Lower leg skin (tissue), 4 donors: ENCODE measurements at regions not wholly inside any gene's neighbourhood (a gene's known extent, or its start where the extent isn't known, plus 50 kb on each side); places are given as distances from the start of the nearest gene placed in this dataset.

Source experiments
- DNase-seq, 2 donors: peaks; one replicate each; pipeline ENCODE4 v3.0.0-alpha.2; 2019; ENCODE audit warnings: low spot score in 2 of 2
- H3K4me3 ChIP-seq: fragments of 200-600 bp; sonication (generic); 2 replicates; pipeline ENCODE4 v1.5.1; 2017; ENCODE audit warnings: mild to moderate bottlenecking, low read depth; ENCODE audit not compliant: poor library complexity, severe bottlenecking
- POLR2A ChIP-seq, 2 donors: fragments of 450-650 bp; IDR thresholded peaks; one replicate each; pipeline ENCODE4 v1.6.1; 2016 to 2017; ENCODE audit warnings: antibody characterized with exemption in 2 of 2, mild to moderate bottlenecking in 1 of 2, moderate library complexity in 1 of 2
- WGBS, 2 donors: methylation state at CpG; one replicate each; pipeline ENCODE4 v1.1.5; 2018; 5-methylcytosine and 5-hydroxymethylcytosine counted together
- intact Hi-C: fragments of 100-400 bp; cut with DNase I; formaldehyde crosslinking; loops from one replicate; pipeline ENCODE4 v1.15.0; 2023; ENCODE audit warnings: low total_unique reads
- TF ChIP-seq, protein P1 (sequence below), 3 donors: fragments of 450-650 bp; IDR thresholded peaks; one replicate each; pipeline ENCODE4 v1.5.1; 2016; ENCODE audit warnings: antibody characterized with exemption in 3 of 3, mild to moderate bottlenecking in 3 of 3, moderate library complexity in 2 of 3

DNA sequence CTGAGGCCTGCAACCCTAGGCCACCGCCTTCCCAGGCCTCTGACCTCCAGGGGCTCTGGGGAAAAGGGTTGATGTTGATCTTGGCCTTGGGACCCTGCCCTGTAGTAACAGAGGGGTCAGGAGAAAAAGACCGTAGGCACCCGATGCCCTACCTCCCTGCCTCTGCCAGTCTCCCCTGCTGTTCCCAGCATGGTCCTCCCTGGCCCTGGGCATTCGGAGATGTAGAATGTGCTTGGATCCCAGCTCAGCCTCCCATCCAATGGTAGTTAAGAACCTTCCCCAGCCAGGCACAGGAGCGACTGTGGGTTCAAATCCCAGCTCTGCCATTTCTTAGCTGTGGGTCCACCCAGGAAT is 72.0 kb upstream of the TARDBP start:
- DNase-seq = no peak
- TF ChIP-seq POLR2A (IDR thresholded peaks at IDR 0.05) = no peak
- TF ChIP-seq, protein P1, sequence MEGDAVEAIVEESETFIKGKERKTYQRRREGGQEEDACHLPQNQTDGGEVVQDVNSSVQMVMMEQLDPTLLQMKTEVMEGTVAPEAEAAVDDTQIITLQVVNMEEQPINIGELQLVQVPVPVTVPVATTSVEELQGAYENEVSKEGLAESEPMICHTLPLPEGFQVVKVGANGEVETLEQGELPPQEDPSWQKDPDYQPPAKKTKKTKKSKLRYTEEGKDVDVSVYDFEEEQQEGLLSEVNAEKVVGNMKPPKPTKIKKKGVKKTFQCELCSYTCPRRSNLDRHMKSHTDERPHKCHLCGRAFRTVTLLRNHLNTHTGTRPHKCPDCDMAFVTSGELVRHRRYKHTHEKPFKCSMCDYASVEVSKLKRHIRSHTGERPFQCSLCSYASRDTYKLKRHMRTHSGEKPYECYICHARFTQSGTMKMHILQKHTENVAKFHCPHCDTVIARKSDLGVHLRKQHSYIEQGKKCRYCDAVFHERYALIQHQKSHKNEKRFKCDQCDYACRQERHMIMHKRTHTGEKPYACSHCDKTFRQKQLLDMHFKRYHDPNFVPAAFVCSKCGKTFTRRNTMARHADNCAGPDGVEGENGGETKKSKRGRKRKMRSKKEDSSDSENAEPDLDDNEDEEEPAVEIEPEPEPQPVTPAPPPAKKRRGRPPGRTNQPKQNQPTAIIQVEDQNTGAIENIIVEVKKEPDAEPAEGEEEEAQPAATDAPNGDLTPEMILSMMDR (IDR thresholded peaks at IDR 0.05) = no peak
- intact Hi-C loops = loop anchor here (10.0 kb wide), 1 partner anchor 436 kb away; no protein-coding TSS in a partner anchor
- 84 to 92% methylated on average over 5 of the region's 5 CpGs for WGBS, 2 donors
- no peak overlapping the region for H3K4me3 ChIP-seq

DNA sequence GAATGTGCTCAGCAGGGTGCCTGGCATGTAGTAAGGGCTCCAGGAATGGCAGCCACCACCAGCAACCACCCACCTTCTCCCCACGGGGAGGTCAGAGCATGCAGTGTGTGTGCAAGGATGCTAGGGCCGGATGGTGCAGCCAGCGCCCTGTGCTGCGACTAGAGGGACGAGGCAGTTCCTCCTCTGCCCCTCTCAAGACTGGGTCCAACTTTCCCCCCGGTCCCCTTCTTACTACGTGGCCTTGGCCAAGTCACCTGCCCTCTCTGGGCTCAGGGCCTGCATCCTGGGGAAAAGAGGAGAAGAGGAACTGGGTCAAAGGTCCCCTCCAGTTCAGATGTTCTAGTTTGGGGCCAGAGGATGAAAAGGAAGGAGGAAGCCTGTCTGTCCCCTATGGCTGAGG is 71.6 kb upstream of the TARDBP start:
- H3K4me3 ChIP-seq = no peak overlapping the region
- intact Hi-C loops = loop anchor here (10.0 kb wide), 1 partner anchor 436 kb away; no protein-coding TSS in a partner anchor
- DNase-seq = no peak
- WGBS, 2 donors = 84 to 93% methylated on average over 7 of the region's 7 CpGs
- TF ChIP-seq POLR2A (IDR thresholded peaks at IDR 0.05) = no peak
- TF ChIP-seq, protein P1 (IDR thresholded peaks at IDR 0.05) = no peak

DNA sequence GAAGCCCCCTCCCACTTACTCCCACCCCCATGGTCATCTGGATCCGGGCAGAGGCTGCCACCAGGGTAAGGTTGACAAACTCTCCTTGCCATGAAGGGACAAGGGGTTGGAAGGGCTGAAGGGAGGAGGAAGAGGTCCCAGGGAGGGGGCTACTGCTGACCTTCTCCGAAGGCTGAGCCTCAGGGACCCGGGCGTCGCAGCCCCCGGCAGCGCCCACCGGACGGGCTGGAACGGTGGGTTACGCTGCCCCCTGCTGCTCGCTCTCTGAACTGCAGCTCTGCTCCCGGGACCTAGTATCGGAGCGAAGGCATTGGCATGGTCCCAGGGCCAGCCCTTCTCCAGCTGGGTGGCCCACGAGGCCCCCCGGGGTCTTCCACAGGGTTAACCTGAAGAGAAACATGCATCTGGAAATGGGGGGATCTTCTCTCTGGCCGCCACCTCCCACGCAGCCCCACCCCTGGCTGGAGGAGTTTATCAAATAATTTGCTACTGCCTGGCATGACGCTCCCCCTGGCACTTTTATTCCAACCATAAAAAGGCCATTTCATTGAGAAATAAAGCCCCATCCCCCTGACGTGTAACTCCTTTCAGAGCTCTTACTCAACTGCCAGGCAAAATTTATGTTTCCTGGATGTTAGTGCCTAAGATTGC is 70.4 kb upstream of the TARDBP start:
- H3K4me3 ChIP-seq = no peak overlapping the region
- no peak for DNase-seq
- TF ChIP-seq, protein P1 (IDR thresholded peaks at IDR 0.05) = peak in 1 of 3 donors; percentile 61
- no peak for TF ChIP-seq POLR2A (IDR thresholded peaks at IDR 0.05)
- 2 to 4% methylated on average over 21 of the region's 21 CpGs for WGBS, 2 donors
- intact Hi-C loops = loop anchor here (10.0 kb wide), 1 partner anchor 437 kb away; no protein-coding TSS in a partner anchor

DNA sequence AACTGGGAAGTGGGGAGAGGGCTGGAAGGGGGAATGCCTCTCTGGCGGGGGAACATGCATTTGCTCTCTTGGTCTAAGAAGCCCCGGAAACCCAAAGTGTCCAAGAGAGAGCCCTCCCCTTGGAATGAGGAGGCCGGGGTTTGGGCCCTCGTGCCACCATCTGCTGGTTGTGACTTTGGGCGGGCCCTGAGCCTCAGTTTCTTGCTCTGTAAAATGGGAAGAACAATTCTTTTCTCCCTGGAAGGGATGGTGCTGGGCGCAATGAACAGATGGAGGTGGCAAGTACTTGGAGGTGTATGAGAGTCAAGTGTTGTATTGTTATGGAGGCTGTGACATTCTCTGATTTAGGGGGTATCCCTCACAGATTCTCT is 69.9 kb upstream of the TARDBP start:
- 80 to 83% methylated on average over 6 of the region's 6 CpGs for WGBS, 2 donors
- no peak for DNase-seq
- TF ChIP-seq POLR2A (IDR thresholded peaks at IDR 0.05) = no peak
- TF ChIP-seq, protein P1 (IDR thresholded peaks at IDR 0.05) = no peak
- H3K4me3 ChIP-seq = no peak overlapping the region
- intact Hi-C loops = loop anchor here (10.0 kb wide), 1 partner anchor 438 kb away; no protein-coding TSS in a partner anchor

DNA sequence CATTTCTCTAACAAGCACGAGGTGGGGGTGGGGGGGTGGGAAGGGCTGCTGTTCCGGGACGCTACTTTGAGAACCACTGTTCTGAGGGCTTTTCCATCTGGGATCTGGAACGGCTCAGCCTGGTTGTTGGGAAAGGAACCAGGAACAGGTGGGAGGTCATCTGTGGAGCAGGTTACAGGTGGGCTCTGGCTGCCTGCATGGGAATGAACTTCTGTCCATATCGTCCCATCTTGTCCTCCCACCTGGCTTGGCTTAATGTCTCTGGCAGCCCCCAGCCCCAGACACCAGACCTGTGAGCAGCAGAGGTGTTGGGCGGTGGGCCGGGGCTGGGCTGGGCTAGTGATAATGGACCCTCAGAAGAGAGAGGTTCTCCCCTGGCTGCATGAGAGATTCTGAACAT is 69.4 kb upstream of the TARDBP start:
- intact Hi-C loops = loop anchor here (10.0 kb wide), 1 partner anchor 438 kb away; no protein-coding TSS in a partner anchor
- no peak overlapping the region for H3K4me3 ChIP-seq
- 62 to 71% methylated on average over 7 of the region's 7 CpGs for WGBS, 2 donors
- TF ChIP-seq, protein P1 (IDR thresholded peaks at IDR 0.05) = no peak
- no peak for TF ChIP-seq POLR2A (IDR thresholded peaks at IDR 0.05)
- no peak for DNase-seq
